ENCODE measurements at regions not wholly inside any gene's neighbourhood (a gene's known extent, or its start where the extent isn't known, plus 50 kb on each side); places are given as distances from the start of the nearest gene placed in this dataset.

- DNase-seq (ENCODE audit: low read depth) = peak; percentile 23
- H3K4me3 ChIP-seq (ENCODE audit: low read depth, low read length) = no peak overlapping the region
- no peak for TF ChIP-seq CTCF (conservative IDR thresholded peaks at IDR 0.05; ENCODE audit: low read depth, low read length)
Measured at GRCh38 chr1:22387919-22388580, 63.6 kb upstream of the ZBTB40 start.

- peak; percentile 48 for DNase-seq (ENCODE audit: low read depth)
- TF ChIP-seq CTCF (conservative IDR thresholded peaks at IDR 0.05; ENCODE audit: low read depth, low read length) = no peak
- no peak overlapping the region for H3K4me3 ChIP-seq (ENCODE audit: low read depth, low read length)
Measured at GRCh38 chr1:22388671-22389450, 62.8 kb upstream of the ZBTB40 start.

- TF ChIP-seq CTCF (conservative IDR thresholded peaks at IDR 0.05; ENCODE audit: low read depth, low read length) = no peak
- no peak for DNase-seq (ENCODE audit: low read depth)
- H3K4me3 ChIP-seq (ENCODE audit: low read depth, low read length) = no peak overlapping the region
Measured at GRCh38 chr1:22393587-22393986, 58.1 kb upstream of the ZBTB40 start.

- no peak overlapping the region for H3K4me3 ChIP-seq (ENCODE audit: low read depth, low read length)
- peak; percentile 60 for DNase-seq (ENCODE audit: low read depth)
- no peak for TF ChIP-seq CTCF (conservative IDR thresholded peaks at IDR 0.05; ENCODE audit: low read depth, low read length)
Measured at GRCh38 chr1:22398656-22399420, 52.8 kb upstream of the ZBTB40 start.

- TF ChIP-seq CTCF (conservative IDR thresholded peaks at IDR 0.05; ENCODE audit: low read depth, low read length) = no peak
- DNase-seq (ENCODE audit: low read depth) = no peak
- H3K4me3 ChIP-seq (ENCODE audit: low read depth, low read length) = no peak overlapping the region
Measured at GRCh38 chr1:22399421-22400091, 52.1 kb upstream of the ZBTB40 start.

Data from choroid plexus epithelial cell (primary cell).